Activated T-cell treated with anti-CD3 and anti-CD28 coated beads for 48 hours (primary cell): ENCODE measurements at regions not wholly inside any gene's neighbourhood (a gene's known extent, or its start where the extent isn't known, plus 50 kb on each side); places are given as distances from the start of the nearest gene placed in this dataset.

ENCODE experiments used
- DNase-seq: peaks from one replicate; pipeline ENCODE4 v3.0.0-alpha.2; 2020; ENCODE audit warnings: low read depth

- DNase-seq, result no peak
Measured at GRCh38 chr11:2083411-2083810, 55.8 kb downstream of the IGF2 start.

DNA sequence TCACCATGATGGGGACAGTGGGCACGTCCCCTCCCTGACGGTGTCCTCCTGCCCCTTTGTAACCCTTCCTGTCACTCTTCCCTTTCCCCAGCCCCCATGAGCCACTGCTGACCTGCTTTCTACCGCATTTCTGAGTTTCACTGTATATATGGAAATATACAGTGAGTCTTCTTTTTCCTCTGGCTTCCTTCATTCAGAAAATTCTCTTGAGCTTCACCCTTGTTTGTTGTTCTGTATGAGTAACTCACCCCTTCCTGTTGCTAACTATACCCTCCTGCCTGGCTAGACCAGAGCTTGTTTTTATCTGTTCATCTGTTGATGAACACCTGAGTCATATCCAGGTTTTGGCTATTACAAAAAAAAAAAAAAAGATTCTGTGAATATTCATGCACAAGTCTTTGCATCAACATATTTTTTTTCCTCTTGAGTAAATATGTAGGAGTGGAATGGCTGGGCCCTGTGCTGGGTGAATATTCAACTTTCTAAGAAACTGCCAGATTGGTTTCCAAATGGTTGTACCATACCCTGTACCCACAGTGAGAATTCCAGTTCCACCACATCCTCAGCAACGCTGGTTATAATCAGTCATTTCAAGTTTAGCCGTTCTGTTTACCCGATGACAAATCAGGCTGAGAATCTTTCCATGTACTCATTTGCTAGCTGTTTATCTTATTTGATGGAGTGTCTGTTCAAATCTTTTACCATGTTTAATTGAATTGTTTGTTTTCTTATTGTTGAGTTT is 62.0 kb downstream of the IGF2 start:
- peak; percentile 31 for DNase-seq

- no peak for DNase-seq
Measured at GRCh38 chr11:2076441-2076840, 62.7 kb downstream of the IGF2 start.

- DNase-seq, result no peak
Measured at GRCh38 chr11:2074266-2074825, 64.8 kb downstream of the IGF2 start.

- no peak for DNase-seq
Measured at GRCh38 chr11:2072551-2073261, 66.5 kb downstream of the IGF2 start.

GRCh38 chr11:2071748-2072385 is 67.3 kb downstream of the IGF2 start:
- DNase-seq, result no peak
